Endometrium (tissue), 2 donors: ENCODE measurements at regions not wholly inside any gene's neighbourhood (a gene's known extent, or its start where the extent isn't known, plus 50 kb on each side); places are given as distances from the start of the nearest gene placed in this dataset.

Experiments used
- FAIRE-seq: peaks from 2 replicates; lab custom pipeline; 2012; peaks lifted over from hg19 to GRCh38; lab: Jason Lieb, UNC
- donor health status: control.
- donor health status: control.

DNA sequence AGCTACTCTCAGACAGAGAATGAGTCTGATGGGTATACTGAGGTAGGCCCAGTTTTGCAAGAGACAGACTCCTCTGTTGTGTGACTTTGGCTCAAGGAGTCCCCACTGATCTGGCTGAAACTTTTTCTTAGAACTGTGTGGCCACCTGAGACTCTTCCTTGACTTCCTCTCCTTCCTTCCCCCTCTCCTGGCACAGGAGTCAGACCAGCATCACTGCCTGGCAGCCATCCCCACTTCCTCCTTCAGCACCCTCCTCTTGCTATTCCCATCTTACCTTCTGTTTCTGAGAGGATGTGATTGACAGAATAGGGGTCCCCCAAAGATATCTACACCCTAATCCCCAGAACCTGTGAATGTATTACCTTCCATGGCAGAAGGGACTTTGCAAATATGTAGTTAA lies 351.1 kb downstream of the MN1 start:
- FAIRE-seq, result no peak

DNA sequence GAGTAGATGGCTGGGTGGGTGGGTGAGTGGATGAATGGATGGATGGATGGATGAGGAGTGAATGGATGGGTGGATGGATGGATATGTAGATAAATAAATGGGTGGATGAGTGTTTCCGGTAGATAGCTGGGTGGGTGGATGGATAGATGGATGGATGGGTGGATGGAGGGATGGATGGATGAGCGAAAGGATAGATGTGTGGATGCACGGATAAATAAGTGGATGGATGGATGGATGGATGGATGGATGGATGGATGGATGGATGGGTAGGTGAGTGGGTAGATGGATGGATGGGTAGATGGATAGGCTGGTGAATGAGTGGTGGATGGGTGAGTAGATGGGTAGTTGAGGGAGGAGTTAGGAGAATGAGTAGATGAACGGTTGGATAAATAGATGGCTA lies 349.3 kb downstream of the MN1 start:
- FAIRE-seq, result no peak

DNA sequence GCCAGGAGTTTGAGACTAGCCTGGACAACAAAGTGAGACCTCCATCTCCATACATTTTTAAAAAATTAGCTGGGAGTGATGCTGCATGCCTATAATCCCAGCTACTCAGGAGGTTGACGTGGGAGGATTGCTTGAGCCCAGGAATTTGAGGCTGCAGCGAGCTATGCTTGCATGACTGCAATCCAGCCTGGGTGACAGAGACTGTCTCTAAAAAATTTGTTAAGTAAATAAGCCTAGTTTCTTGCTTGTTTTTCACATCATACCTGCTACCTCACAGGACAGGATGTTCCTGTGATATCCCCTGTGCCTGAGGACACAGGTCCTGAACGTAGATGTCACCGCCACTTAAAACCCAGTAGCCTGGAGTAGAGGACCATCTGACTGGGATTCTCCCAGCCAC lies 348.6 kb downstream of the MN1 start:
- no peak for FAIRE-seq

DNA sequence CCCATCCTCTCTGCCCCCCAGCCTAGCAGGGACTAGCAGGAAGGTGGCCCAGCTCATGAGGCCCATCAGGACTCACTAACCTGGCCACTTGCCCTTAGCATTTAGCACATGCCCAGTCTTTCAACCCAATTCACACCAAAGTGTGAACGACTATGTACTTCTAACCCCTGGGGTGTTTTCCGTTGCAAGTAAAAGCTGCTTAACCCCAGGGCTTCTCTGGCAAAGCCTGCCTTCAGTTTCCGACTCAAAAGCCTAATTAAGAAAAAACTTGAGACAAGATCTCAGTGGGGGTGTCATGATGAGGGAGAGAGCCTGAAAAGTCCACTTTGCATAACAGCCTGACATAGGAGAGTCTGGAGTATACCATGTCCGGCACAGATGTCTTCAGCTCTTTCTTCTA lies 347.8 kb downstream of the MN1 start:
- no peak for FAIRE-seq

DNA sequence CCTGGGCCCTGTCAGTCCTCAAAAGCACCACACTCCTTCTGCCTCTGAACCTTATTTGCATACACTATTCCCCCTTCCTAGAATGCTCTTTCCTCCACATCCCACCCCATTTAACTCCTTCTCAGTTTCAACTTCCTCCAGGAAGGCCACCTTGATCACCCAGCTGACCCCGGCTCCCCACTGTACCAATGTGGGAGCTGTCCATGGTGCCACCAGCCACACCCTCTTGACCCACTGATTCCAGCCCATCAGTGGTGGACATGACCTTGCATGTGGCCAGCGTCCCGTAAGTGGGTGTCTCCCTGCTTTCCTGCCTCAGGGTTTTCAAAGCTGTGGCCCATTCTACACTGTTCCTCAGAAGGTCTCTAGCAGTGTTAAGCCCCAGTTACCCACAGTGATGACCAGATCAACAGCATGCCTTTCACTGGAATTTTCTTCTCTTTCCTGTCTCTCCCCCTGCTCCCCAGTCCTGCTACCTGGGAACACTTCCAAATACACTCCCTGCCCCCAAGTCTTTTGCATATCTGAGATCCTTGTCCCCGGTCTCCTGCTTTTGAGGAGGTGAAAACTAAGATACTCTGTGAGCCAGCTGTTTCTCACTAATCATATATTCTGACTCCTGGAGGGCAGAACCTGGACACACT lies 346.6 kb downstream of the MN1 start:
- no peak for FAIRE-seq

DNA sequence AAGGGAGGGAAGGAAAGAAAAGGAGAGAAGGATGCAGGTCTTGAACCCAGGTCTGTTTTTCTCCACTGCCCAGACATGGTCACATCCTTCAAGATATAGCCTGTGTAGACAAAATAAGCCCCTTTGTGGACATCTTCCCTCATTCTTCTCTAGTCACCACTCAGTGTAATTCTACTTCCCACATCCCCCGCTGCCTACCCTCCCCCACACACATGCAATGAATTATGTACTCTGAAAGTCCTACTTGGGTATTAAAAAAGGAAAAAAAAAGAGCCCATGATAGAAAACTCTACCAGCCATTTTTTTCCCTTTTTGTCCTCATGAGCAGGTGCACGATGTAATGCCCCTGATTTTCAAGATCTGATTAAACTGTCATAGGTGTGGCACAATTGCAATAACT lies 346.0 kb downstream of the MN1 start:
- FAIRE-seq, result no peak

DNA sequence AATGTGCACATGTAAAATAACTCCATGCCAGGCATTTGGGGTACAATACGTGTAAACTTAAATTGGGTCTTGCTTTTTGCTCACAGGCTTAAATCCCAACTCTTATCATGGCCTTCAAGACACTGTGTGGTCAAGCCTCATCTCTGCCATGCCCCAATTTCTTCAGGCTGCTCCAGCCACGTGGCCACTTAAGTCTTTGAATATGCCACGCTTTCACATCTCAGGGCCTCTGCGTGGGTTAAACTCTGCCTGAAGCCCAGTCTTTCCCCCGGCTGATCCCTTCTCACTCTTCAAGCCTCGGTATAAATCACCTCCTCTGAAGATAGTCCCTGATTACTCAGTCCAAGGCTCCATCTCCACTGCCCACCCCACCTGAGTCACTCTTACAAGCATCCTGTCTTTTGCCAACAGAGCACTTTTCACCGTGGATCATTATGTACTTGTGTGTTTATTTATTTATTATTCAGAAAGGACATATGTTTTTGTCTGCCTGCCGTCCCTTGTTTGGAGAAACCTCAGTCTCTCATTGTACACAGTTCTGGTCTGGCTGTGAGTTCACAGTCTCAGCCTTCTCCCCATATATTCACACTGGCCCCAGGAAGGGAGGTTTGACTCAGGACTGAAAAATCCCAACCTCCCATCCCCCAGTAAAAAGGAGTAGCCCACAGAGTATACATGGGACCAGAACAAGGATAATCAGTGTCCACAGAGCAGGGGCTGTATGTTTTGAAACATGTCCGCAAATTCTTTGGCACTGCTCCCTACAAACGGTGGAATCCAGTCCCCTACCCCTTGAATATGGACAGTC lies 344.7 kb downstream of the MN1 start:
- no peak for FAIRE-seq

DNA sequence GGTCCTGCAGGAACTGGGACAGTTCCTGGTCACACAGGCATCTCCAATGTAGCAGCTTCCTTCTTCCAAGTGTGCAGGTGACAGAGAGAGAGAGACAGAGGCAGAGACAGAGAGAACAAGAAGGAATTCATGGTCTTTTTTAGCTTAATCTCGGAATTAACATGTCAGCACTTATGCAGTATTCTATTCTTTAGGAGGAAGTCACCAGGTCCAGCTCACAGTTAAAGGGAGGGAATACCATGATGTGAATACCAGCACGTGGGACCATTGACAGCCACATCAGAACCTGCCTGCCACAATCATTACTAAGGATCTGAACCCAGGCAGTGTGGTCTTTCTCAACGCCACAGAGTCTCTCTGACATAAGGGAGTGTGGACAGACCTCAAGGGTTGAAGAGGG lies 341.6 kb downstream of the MN1 start:
- FAIRE-seq, result no peak

DNA sequence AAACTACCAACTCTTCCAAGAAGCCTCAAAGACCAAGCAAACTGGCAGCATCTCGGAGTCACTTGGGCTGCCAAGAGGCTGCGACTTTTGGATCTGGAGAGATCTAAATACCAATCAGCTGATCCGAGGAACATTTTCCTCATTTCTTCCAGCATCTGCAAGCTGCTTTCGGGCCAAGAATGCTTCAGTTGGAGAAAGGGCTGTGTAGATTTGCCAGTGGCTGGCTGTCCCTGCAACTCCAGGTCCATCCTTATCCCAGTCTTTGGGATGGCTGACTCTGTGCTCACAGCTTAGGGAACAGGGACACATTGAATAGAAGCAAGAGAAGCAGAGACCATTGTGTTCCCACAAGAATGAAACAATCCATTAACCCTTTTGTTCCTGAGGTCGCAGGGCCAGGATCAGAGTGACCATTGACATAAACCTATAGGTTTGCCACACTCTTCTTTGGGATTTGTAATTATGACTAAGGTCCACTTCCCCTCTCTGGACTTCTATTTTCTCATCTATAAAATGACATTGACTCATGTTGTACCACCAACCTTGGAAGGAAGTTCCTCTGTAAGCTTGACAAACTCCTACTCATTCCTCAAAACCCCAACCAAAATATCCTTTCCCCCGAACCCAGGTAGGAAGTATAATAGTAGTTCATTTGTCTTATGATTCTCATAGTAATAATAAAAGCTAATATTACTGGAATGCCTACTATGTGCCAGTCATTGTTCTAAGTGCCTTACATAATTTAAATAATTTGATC lies 340.8 kb downstream of the MN1 start:
- no peak for FAIRE-seq

DNA sequence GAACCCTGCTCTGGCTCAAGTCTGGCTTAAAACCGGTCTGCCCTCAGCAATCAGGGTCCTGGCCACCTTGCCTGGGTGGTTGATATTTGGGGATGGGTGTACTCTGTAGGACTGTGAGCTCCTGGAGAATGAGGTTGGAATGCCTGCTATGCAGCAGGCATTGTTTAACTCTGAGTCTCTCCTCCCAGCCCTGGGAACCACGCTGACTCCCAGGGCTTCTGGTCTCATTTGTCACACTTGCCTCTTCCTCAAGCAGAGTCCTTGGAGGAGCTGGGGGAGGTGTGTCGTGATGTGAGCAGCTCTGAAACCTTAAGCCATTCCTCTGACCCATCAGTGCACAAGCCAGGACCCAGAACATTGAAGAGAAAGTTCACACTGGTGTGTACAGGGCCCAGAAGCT lies 340.1 kb downstream of the MN1 start:
- FAIRE-seq, result no peak

DNA sequence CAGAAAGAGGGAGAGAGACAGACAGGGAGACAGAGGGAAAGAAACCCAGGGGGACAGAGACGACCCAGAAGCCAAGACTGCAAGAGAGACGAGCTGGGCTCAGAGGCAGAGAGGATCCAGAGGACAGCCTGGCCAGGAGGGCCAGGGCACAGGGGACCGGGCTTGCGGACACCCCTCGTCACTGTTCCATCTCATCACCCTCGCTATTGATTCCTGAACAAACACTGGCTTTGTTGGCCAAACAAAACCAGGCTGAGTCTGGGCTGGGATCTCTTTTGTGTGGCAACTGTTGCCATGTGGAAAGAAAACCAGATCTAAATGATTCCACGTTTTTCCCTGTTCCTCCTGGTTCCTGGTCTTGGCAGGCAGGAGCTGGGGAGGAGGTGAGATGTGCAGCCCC lies 339.4 kb downstream of the MN1 start:
- FAIRE-seq, result no peak

DNA sequence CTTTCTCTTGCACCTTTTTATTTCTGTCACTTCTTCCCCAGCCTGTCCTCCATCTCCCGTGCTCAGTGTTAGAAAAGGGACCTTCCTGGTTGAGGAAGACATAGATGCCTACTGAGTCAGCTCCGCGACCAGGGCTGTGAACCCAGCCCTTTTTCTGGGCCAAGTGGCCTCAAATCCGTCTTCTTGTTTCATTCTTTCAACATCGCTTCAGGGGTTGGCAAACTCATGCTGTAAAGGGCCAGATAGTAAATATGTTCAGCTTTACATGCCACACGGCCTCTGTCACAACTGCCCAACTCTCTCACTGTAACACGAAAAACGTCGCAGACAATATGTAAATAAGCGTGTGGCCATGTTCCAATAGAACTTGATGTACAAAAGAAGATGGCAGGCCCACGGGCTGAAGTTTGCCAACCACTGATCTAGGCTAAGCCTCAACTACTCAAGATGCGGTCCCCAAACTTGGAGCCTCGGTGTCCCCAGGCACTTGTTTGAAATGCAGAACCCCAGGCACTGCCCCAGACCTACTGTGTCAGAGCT lies 338.4 kb downstream of the MN1 start:
- no peak for FAIRE-seq

DNA sequence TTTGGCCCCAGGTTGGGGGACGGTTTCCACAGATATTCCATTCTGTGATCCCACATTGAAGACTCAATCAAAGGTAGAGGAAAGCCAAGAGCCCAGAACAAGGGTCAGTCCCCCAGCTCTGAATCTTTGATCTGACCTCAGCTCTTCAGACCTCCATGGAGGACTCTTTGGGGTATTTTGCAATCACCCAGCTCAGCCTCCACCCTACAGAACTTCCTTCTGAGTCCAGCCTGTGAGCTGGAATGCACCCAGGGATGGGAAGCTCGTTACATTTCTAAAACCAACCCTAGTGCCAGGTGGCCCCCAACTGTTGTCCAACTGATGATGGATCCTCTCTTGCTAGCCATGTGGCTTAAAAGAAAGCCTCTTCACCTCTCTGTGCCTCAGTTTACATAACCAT lies 335.3 kb downstream of the MN1 start:
- no peak for FAIRE-seq

DNA sequence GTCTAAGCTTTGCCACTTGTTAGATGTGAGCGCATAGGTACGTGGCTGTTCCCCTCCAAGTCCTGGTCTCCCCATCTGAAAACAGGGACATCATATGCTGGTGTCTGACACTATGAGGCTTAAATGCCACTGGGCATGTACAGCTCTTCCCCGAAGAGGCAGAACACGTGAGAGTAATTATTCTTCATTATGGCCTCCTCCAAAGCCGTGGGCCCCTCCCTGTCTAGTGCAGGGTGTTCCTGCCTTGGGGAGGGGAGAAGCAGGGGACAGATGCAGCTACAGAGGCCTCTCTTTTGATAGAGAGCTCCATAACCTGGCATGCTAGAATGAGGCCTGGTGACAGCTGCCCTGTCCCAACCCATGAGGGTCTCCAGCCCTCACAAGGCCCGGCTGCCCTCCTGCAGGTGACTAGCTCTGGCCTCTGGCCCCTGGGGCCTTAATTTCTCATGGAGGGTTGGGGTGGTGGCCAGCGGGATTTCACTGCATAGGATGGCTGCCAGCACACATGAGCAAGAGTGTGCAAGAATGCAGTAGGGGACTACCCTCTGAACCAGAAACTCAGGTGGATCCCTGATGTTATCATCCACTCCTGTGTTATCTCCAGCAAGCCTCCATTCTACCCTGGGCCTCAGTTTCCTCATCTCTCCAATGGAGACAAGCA lies 334.6 kb downstream of the MN1 start:
- no peak for FAIRE-seq

DNA sequence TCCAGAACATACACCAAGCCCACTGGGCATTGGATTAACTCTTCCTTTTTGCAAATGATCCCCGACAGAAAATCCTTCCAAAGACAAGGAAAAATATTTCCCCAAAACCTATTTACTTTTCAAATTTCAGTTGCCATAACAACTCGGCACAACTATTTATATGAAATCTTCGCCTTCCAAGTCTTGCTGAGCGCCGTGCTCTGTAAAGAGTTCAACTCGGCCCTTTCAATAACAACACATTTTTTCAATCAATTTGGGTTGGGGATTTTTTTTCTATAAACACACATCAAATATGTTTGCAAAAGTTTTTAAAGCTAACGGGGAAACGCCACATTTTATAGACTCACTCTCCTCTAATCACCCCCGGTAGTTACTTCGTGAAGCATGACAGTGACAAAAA lies 333.8 kb downstream of the MN1 start:
- no peak for FAIRE-seq

DNA sequence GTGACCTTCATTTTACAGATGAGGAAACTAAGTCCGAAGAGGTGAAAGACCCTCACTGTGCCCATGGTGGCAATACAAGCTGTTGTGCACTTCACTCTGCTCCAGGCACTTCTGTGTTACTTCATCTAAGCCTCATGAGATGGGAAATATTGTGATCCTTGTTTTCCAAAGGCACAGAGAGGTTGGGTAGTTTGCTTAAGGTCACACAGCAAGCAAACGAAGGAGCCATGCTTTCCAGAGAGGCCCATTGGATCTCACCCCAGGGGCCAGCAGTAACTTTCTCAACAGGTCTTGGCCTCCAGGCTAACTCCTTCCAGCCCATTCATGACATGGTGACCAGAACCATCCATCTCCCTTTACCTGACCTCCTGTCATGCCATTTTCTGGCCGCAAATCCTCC lies 332.8 kb downstream of the MN1 start:
- FAIRE-seq, result no peak

DNA sequence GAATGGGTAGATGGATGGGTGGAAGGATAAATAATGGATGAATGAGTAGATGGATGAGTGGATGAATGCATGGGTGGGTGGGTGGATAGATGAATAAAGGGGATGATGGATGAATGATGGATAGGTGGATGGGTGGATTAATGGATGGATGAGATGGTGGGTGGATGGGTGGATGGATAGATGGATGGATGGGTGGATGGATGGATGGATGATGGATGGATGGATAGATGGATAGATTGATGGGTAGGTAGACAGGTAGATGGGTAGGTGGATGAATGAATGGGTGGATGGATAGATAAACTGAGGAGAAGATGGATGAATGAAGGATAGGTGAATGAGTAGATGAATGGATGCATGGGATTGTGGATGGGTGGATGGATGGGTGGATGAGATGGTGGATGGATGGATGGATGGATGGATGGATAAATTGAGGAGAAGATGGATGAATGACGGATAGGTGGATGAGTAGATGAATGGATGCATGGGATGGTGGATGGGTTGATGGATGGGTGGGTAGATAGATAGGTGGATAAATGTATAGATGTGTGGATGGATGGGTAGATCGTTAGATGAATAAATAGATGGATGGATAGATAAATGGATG lies 331.3 kb downstream of the MN1 start:
- no peak for FAIRE-seq

DNA sequence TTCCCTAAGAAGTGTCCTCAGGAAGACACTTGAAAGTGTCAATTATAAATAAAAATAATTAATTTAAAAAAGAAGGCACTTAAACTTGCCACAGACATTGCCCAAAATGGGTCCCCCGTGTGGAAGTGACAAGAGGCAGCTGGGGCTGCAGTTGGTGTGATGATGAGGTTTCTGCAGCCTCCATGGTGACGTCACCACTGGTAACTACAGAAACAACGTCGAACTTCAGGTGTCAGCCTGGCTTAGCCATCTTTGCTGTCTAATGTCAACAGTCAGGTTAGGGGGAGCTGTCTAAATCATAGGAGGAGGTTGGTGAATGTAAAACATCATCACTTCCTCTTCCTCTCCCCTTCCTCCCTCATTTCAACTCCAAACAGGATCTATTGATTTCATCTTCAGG lies 328.6 kb downstream of the MN1 start:
- FAIRE-seq, result no peak

DNA sequence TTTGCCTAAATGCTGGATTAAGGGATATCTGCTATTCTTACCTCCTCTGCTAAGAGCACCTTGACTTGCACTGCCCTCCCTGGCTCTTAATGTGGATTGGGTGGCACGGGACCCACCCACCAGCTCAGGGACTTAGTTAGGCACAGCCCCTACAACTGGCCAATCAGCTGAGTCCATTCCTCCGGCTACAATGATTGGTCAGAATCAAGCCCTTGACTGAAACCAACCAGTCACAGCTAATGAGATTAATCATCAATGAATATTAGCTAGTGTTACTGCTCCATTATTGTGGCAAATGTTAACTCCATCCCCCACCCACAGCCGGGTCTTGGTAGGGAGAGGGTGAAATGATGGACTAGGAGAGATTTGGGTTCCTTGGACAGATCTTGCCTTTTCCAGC lies 328.0 kb downstream of the MN1 start:
- no peak for FAIRE-seq

DNA sequence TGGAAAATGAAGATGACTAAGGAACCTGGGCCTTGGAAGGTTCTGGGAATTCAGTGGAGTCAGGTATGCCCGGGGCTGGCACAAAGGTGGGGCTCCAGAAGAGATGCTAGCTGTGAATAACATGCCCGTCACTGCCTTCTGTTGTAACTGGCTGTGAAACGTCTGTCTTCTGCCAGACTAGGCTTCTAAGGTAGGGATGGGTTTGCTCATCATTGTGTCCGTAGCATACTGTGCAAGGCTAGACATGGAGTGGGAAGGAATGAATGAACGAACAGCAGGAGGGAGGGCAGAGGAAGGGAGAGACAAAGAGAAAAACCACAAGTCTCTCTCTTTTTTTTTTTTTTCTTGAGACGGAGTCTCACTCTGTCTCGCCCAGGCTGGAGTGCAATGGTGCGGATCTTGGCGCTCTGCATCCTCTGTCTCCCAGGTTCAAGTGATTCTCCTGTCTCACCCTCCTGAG lies 327.4 kb downstream of the MN1 start:
- no peak for FAIRE-seq

DNA sequence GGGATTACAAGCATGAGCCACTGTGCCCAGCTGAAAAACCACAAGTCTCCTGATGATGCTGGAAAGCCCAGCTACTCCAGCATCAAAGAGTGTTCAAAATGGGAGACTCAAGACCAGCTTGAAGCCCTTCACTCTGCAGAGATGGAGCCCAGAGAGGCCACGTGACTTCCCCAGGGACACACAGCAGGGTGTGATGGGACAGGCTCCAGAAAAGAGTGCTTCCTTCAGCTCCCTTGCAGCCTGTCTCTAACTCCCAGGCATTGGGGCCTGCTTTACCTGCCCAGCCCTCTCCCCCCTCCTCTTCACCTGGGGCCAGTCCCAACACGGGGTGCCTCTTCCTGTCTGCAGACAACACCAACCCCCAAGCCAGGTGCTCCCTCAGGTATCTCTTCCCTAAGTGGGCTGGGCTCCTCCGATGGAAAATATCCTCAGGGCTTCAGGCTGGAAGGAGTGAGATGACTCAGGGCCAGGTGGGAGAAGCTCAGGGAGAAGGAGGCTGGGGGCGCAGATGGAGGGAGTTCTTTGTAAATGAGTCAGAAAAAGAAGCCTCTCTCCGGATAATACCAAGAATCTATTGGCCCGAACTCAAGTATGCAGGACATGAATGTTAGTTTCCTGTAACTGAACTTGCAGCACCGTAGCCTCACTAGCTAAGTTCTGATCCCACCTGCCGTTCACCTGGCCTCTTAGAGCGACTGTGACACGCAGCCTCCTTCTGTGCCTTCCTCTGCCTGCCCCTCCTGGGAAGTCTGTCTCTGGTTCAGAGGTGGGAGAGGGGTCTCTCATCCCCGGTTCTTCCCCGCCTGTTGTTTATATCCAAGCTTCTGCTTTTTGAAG lies 326.6 kb downstream of the MN1 start:
- FAIRE-seq, result no peak
